ENCODE measurements at regions not wholly inside any gene's neighbourhood (a gene's known extent, or its start where the extent isn't known, plus 50 kb on each side); places are given as distances from the start of the nearest gene placed in this dataset.

DNA sequence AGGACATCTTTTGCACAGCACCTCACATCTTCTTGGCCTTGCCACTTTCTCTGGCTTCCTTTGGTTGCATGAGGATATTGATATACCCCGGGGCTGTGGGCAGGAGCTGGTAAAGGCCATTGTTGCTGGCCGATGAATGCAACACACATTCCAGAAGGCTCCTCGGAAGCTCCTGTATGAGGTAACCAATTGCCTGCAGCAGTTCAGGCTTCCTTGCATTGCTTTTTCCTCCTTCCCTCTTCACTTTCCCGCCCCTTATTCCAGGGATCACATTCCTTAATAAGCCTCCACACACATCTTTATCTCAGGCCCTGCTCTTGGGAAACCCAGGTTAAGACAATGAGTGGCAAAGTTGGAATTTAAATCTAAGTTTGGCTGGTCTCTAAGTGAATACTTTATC is 505.4 kb upstream of the CLINT1 start:
- ATAC-seq (ENCODE audit: poor library complexity) (no peak), DNase-seq (no peak)
- no peaks in the 10 kb centered on the region for H3K4me1 Mint-ChIP-seq (ENCODE audit: low read depth)
- no peak for TF ChIP-seq CTCF (IDR thresholded peaks at IDR 0.05)
- H3K9me3 Mint-ChIP-seq, result no peaks in the 10 kb centered on the region
- H3K27me3 Mint-ChIP-seq, result no peaks in the 10 kb centered on the region
- no peaks in the 10 kb centered on the region for H3K9me3 ChIP-seq (ENCODE audit: control insufficient read depth in 1 of 2, insufficient read depth in 1 of 2, low read length in 2 of 2)
- no peak overlapping the region for H3K27ac ChIP-seq (ENCODE audit: low read depth in 1 of 2, low read length in 2 of 2)
- H3K36me3 ChIP-seq (ENCODE audit: insufficient read depth, low read length), result no peaks in the 10 kb centered on the region
- H3K27me3 ChIP-seq (ENCODE audit: control insufficient read depth in 1 of 2, insufficient read depth in 2 of 2, low read length in 2 of 2), result no peaks in the 10 kb centered on the region
- intact Hi-C loops (cut with DNase I, micrococcal nuclease), result no loop called here
- POLR2A ChIA-PET, result no interaction called here
- H3K4me3 ChIP-seq (ENCODE audit: low read length), result no peak overlapping the region
- H3K36me3 Mint-ChIP-seq (ENCODE audit: low read depth), result no peaks in the 10 kb centered on the region
- no peak overlapping the region for H3K27ac Mint-ChIP-seq
- no peaks in the 10 kb centered on the region for H3K4me1 ChIP-seq (ENCODE audit: insufficient read depth, low read length)
- no peak overlapping the region for H3K4me3 Mint-ChIP-seq
- CTCF ChIA-PET, result no interaction called here

DNA sequence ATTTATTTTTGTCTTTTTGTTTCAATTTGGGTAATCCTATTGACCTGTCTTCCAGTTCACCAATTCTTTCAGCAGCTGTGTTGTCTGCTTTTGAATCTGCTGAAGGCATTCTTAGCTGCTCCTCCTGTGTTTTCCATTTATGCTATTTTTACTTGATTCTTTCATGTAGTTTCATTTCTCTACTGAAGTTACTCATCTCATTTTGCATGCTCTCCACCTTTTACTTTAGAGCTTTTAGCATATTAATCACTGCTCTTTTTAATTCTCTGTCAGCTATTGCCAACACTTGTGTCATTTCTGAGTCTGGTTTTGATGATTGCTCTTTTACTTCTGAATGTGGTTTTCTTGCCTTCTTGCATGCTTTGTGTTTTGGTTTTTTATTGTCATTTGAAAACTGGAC is 496.0 kb upstream of the CLINT1 start:
- Mint-ChIP-seq H3K4me1 (ENCODE audit: low read depth) (no peaks in the 10 kb centered on the region), H3K27me3 (no peaks in the 10 kb centered on the region), H3K36me3 (ENCODE audit: low read depth) (no peaks in the 10 kb centered on the region), H3K27ac (no peak overlapping the region), H3K9me3 (peaks cover 8% of the 10 kb centered on the region), H3K4me3 (no peak overlapping the region)
- H3K27ac ChIP-seq (ENCODE audit: low read depth in 1 of 2, low read length in 2 of 2), result no peak overlapping the region
- intact Hi-C loops (cut with DNase I, micrococcal nuclease), result no loop called here
- no peak for DNase-seq
- TF ChIP-seq CTCF (IDR thresholded peaks at IDR 0.05), result no peak
- no peak overlapping the region for H3K4me3 ChIP-seq (ENCODE audit: low read length)
- ChIA-PET POLR2A (no interaction called here), CTCF (no interaction called here)
- H3K27me3 ChIP-seq (ENCODE audit: control insufficient read depth in 1 of 2, insufficient read depth in 2 of 2, low read length in 2 of 2), result no peaks in the 10 kb centered on the region
- H3K36me3 ChIP-seq (ENCODE audit: insufficient read depth, low read length), result no peaks in the 10 kb centered on the region
- no peak for ATAC-seq (ENCODE audit: poor library complexity)
- H3K9me3 ChIP-seq (ENCODE audit: control insufficient read depth in 1 of 2, insufficient read depth in 1 of 2, low read length in 2 of 2), result no peaks in the 10 kb centered on the region
- H3K4me1 ChIP-seq (ENCODE audit: insufficient read depth, low read length), result no peaks in the 10 kb centered on the region

DNA sequence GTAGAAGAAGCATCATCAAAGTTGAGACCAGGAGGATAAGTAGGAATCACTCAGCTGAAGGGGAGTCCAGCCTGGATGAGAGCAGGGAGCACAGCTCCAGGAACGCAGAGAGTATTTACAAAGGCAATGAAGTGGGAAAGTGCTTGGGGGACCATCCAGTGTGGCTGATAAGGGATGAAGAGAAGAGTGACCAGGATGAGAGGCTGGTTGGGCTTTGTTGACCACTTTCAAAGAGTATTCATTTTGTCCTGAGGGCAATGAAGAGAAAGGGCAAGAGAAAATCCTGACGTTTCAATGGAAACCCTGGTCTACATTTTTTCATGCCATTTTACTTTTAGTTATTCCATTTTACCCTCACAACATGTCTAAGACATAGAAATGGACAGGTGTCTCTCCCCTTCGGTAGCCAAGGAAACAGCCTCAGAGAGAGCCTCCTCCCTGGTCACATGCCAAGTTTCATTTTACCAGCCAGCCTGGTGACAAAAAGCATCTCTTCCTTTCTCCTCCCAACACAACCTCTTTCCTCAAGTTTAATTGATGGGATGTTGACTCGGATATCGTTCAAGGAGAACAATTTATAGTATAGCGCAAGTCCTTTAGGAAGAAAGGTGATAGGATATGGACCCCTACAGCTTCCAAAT is 492.7 kb upstream of the CLINT1 start:
- H3K4me3 Mint-ChIP-seq, result no peak overlapping the region
- Histone ChIP-seq H3K36me3 (ENCODE audit: insufficient read depth, low read length) (no peaks in the 10 kb centered on the region), H3K4me1 (ENCODE audit: insufficient read depth, low read length) (no peaks in the 10 kb centered on the region), H3K9me3 (ENCODE audit: control insufficient read depth in 1 of 2, insufficient read depth in 1 of 2, low read length in 2 of 2) (no peaks in the 10 kb centered on the region), H3K27me3 (ENCODE audit: control insufficient read depth in 1 of 2, insufficient read depth in 2 of 2, low read length in 2 of 2) (no peaks in the 10 kb centered on the region), H3K4me3 (ENCODE audit: low read length) (no peak overlapping the region), H3K27ac (ENCODE audit: low read depth in 1 of 2, low read length in 2 of 2) (no peak overlapping the region)
- POLR2A ChIA-PET, result no interaction called here
- H3K36me3 Mint-ChIP-seq (ENCODE audit: low read depth), result no peaks in the 10 kb centered on the region
- H3K4me1 Mint-ChIP-seq (ENCODE audit: low read depth), result no peaks in the 10 kb centered on the region
- CTCF ChIA-PET, result no interaction called here
- TF ChIP-seq CTCF (IDR thresholded peaks at IDR 0.05), result no peak
- intact Hi-C loops (cut with DNase I, micrococcal nuclease), result no loop called here
- H3K27ac Mint-ChIP-seq, result no peak overlapping the region
- peaks cover 8% of the 10 kb centered on the region for H3K9me3 Mint-ChIP-seq
- H3K27me3 Mint-ChIP-seq, result no peaks in the 10 kb centered on the region
- DNase-seq, result no peak
- no peak for ATAC-seq (ENCODE audit: poor library complexity)

Measured in CD4-positive, alpha-beta T cell (primary cell).